NCI-H226 (cell line): ENCODE measurements at regions not wholly inside any gene's neighbourhood (a gene's known extent, or its start where the extent isn't known, plus 50 kb on each side); places are given as distances from the start of the nearest gene placed in this dataset.

Experiments used
- DNase-seq: peaks from one replicate; pipeline ENCODE4 v3.0.0-alpha.2; 2015

DNA sequence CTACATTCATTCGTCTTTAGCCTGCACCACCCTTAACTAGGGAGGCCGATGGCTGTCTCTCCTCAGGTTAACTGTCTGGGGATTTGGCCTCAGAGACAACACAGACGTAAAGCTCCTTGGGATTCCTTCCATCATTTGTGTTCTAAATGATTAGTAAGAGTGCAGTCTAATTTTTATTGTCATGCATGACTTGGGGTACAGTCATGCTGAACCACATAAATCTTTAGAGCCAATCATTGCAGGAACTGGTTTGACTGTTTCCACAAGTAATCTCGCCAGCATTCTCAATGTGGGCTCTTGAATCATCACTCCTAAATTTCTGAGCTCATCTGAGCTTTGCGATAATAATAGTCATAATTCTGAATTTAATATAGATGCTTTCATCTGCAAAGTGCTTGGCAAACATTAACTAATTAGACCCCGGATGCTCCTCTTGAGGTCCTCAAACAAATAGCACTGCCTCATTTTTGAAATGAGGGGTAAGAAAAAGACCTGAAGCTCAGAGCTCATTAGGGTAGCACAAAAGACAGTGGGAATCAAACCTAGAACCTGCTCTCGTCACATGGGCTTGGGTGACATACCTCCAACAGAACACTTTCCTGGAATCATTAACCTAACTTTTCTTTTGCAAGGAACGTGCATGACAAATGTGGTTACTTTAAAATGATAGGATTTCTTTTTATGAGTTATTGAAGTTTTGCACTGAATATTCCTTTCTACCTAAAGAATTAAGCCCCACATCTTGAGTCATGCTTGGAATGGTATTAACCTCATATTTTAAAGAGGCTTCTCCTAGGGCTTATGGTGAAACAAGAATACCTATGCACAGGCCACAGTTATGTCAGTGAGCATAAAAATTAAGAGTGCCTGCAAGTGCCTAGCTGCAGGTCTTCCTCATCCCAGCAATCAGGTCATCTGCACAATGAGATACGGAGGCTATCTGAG is 118.9 kb upstream of the NRP1 start:
- peak; percentile 1 for DNase-seq

- no peak for DNase-seq
Measured at GRCh38 chr10:33448421-33449140, 114.1 kb upstream of the NRP1 start.

DNA sequence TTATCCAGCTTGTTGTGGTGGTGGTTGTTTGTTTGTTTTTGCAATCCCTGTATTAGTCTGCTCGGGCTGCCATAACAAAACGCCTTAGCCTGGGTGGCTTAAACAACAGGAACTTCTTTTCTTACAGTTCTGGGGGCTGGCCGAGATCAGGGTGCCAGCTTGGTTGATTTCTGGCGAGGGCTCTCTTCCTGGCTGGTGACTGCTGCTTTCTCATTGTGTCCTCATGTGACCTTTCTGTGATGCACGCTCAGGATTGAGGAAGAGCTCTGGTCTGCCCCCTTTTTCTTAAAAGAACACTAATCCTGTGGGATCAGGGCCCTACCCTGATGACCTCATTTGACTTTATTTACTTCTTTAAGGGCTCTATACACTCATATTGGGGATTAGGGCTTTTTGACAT is 107.1 kb upstream of the NRP1 start:
- DNase-seq: no peak

- no peak for DNase-seq
Measured at GRCh38 chr10:33434933-33435332, 100.5 kb upstream of the NRP1 start.

DNA sequence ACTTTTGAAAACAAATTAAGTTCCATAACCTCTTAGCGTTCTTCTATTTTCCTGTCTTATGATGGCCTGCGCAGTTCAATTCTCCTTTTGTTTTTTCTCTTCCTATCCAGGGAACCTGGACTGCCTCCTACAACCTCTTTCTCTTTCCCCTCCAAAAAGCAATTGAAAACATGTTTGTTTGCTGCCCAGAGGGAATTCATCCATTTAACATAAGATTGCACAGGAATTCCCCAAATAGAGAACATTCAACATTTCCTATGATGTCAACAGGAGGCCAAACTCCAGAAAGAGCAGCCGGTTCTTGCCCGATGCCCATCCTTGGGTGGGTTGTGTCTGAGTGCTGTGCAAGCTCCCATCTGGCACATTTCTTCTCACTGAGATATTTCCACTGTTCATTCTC is 94.2 kb upstream of the NRP1 start:
- no peak for DNase-seq

DNA sequence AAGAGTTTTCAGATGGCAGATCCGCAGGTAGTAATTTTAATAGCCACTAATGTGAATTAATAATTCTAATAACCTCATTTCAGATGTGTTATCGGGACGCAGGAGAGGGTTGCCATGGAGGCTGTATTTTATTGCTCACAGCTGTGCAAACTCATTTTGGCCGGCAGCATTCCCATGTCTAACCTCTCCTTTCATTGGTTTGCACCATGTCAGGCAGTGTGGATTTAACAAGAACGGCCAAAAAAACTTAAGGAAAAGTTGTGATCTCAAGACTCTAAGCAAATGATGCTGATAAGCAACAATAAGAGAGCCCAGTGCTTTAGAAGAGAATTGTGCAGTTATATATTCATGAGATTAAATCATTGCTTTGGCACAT is 88.7 kb upstream of the NRP1 start:
- no peak for DNase-seq

DNA sequence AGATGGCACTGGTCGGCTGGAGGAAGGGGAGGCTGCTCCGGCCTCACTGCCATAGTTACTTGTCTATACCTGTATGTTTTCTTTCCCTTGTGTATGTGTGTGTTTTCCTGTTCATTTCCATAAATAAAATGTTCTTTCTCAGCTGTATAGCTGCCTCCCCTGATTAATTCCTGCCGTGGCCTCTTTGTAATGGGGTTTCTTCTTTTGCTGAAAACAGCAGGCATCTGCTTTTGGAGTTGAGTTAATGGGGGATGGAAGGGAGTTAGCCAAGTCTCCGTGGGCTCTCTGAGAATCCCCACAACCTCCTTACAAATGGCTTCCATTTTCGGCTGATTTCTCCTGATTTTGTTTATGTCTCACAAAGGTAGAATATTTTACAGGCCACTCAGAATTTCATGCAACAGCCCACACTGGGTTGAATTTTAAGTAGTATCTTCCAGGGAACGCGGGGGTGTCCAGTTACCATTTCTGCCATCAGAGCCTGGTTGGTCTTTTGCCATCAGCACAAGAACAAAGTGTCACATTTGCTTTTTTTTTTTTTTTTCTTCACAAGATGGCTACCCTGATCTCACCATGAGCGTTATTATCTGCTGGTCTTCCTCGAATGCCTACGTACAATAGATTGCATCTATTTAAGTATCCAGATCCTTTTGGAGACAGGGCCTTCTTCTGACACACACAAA is 88.1 kb upstream of the NRP1 start:
- no peak for DNase-seq

DNA sequence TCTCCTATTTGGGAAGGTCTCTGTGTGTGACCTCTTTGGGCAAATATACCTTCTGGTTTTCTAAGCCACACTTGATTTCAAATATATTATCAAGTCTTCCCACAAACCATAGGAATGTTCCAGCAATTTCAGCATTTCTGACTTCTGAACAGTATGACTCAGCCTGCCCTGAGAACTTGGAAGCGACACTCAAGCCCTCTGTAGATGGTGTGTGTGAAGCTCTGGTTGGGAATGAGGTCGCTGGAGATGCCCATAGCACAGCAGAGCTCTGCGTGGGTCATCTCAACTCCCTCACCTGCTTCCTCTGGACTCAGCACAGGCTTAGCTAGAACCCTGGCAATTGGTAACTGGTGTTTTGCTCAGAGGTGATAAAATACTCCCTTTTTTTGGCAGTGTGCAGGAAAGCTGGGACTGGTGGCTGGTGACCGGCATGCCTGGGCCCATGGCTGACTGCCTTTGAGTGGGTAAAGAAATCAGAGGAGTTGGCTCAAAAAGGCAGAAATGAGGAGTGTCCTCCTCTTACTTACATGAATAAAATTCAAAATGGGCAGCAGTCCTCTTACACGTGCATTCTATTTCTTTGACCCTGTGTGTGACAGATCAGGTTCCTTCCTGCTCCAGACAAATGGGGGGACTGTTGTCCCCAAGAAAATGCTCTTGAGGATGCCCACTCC is 87.5 kb upstream of the NRP1 start:
- DNase-seq: peak; percentile 76

- peak; percentile 3 for DNase-seq
Measured at GRCh38 chr10:33419311-33419710, 84.8 kb upstream of the NRP1 start.

DNA sequence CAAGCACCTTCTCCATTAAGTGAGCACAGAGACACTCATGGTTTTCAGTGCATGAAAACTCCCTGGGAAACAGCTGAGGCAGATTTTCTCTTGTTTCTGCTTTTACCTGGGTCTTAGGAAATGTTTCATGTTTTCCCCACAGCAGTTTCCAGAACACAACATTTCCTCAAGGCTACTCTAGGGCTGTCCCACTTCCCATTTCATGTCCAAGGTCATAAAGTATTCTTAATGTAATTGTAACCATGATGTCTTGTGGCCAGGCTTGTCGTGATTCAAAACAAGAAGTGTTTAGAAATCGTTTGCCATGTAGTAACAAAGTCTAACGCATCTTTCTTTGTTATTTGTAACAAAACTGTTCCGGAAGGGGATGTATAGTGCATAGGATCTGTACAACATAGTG is 83.8 kb upstream of the NRP1 start:
- no peak for DNase-seq

- DNase-seq: no peak
Measured at GRCh38 chr10:33416691-33417090, 82.2 kb upstream of the NRP1 start.

- DNase-seq: no peak
Measured at GRCh38 chr10:33416209-33416608, 81.7 kb upstream of the NRP1 start.

DNA sequence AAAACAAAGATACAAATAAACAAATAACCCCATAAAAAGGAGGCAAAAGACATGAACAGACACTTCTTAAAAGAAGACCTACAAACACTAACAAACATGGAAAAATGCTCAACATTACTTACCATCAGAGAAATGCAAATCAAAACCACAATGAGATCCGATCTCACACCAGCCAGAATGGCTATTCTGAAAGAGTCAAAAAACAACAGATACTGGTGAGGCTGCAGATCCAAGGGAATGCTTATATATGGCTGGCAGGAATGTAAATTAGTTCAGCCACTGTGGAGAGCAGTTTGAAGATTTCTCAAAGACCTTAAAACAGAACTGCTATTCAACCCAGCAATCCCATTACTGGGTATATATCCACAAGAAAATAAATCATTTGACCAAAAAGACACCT is 80.4 kb upstream of the NRP1 start:
- DNase-seq: no peak

DNA sequence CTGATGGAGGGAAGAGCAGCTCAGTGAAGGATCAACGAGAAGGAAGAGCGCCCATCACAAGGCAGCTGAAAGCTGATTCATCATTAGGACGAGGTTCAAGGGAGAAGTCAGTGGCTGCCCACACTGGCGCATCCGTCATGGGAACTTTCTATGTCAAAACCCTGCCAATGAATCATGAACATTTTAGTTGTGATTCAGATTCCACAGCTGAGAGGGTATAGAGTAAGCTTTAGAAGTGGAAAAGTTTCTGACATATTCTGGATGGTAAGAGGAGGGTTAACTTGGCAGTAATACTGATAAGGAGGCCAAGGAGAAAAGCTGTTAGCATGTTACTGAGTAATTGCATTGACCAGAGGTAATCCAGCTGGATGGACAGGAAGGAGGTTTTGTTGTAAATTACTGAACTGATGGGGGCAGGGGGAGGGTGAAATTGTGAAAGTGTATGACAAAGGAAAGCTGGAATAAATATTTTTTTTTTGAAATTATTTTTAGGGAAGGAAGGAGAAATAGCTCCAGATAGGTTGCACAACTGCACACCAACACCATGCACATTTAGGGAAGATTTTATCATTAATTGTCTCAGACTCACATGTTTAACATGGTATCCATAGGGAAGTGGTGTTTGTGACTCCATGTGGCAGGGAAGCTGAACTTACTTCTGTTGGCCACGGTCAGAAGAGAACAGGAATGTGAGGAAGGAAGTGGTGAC is 78.3 kb upstream of the NRP1 start:
- peak; percentile 89 for DNase-seq

DNA sequence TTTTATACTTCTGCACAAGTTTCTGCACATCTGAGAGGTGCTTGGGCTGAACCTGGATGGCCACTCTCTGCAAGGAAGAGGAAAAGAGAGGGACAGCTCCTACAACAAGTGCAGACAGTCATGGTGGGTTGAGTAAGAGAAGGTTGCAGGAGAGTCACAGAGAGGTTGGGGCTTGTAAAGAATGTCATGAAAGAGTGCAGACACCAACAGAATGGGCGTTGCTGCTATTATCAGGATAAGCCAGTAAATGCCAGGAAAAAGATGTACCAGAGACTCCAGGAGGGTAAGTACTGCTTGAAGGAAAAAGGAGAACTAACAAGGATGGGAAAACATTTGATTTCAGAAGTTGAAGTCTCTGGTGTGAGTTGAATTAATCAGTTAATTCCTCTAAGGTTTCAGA is 77.8 kb upstream of the NRP1 start:
- DNase-seq: no peak

DNA sequence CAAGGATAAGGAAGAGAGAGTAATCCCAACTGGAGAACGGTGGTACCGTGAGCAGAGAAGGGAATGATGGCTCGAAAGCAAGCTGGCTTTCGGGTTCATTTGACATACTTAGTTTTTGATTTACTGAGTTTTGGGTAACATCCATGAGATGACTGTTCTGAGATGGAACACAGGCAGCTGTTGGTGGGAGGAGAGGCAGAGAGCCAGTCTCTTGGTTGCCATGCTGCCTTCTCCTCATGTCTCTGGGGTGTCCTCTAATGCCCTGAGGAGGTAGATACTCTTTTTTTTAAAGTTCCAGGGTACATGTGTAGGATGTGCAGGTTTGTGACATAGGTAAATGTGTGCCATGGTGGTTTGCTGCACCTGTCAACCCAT is 76.4 kb upstream of the NRP1 start:
- no peak for DNase-seq

- DNase-seq: no peak
Measured at GRCh38 chr10:33410096-33410859, 75.8 kb upstream of the NRP1 start.

GRCh38 chr10:33406596-33406995 is 72.1 kb upstream of the NRP1 start:
- DNase-seq: no peak

GRCh38 chr10:33402220-33403073 is 68.0 kb upstream of the NRP1 start:
- no peak for DNase-seq

- DNase-seq: no peak
Measured at GRCh38 chr10:33401300-33401699, 66.8 kb upstream of the NRP1 start.

- DNase-seq: no peak
Measured at GRCh38 chr10:33398796-33399195, 64.3 kb upstream of the NRP1 start.
